Hematopoietic multipotent progenitor cell treated with erythropoietin and hydrocortisone succinate and interleukin-3 and kit ligand, for 17 days (in vitro differentiated cells): ENCODE measurements at regions not wholly inside any gene's neighbourhood (a gene's known extent, or its start where the extent isn't known, plus 50 kb on each side); places are given as distances from the start of the nearest gene placed in this dataset.
"Not testable (repeated sequence)": the region's sequence is repeated elsewhere in the genome, so short reads cannot be mapped to it uniquely, and the experiment has no call there.

ENCODE experiments used
- DNase-seq: peaks from one replicate; pipeline ENCODE4 v3.0.0-alpha.2; 2015; ENCODE audit warnings: low spot score

- no peak for DNase-seq
These were observed 77.3 kb downstream of the PPCDC start for GRCh38 chr15:75100679-75101078.

DNA sequence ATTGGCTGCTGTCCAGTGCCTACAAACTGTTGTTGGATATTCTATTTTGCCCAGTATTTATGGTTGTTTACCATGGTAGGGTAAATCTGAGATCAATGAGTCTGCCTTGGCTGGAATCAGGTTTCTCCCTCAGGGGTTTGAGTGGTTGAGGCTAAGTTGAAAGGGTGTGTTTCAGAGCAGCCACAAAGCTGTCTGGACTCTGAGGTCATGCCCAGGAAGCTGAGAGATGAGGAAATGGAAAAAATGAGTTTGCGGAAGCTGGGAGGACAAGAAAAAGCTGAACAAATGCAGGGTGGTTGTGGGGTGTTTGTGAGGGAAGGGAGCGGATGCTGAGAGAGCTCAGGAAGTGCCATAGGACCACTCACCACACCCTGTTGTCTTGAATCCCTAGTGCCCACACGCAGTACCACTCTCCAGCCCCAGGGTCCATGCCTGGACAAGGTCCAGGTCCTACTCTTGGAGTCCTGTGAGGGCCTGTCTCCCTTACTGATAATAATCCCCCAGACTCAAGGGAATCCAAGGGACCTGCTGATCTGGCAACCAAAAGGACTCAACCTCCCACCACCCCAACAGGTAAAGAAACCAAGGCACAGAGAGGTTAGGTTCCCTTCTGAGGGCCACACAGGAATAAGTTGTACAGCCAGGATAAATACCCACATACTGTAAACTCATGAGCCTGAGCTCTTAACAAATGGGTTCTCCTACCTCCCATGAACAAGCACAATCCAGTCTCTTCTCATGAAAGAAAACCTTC lies 81.6 kb downstream of the PPCDC start:
- no peak for DNase-seq

DNA sequence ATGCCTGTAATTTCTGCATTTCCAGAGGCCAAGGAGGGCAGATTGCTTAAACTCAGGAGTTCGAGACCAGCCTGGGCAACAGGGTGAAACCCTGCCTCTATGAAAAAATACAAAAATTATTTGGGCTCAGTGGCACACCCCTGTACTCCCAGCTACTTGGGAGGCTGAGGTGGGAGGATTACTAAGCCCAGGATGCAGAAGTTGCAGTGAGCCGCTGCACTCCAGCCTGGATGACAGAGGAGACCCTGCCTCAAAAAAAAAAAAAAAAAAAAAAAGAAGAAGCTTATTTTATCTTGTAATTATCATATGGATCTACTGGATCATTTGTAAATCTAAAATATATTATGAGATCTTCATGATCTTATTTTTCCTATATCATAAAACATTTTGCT lies 84.1 kb downstream of the PPCDC start:
- no peak for DNase-seq

- DNase-seq: no peak
These were observed 84.8 kb downstream of the PPCDC start for GRCh38 chr15:75107908-75108838.

DNA sequence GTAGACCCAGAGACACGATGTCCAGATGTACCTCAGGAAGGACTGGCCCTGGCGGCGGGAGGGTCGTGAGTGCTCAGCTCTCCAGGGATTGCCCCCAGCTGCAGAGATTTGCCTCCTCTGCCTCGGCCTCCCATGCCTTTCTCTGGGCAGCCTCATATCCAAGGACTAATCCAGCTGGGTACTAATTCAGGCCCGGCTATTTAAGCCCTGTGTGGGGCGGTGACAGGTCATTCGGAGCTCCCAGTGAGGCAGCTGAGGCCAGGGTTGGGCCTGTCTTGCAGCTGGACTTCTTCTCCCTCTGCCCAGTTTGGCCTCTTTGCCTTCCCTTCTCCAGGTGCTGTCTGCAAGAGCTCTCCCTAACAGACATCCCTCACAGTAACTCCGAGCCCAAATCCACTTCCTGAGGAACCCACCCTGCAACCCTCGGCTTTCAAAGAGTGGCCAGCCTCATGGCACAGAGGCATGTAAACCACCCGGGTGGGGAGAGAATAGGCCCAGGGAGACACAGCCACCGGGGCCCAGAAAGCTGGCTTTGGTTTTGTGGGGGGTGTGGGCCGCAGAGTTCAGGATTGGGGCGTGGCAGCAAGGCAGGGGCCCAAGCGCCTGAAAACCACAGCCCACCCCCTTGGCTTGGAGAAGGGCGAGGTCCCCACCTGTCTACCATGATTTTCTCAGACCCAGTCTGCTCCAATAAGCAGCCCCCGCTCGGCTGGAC lies 85.8 kb downstream of the PPCDC start:
- DNase-seq: no peak

DNA sequence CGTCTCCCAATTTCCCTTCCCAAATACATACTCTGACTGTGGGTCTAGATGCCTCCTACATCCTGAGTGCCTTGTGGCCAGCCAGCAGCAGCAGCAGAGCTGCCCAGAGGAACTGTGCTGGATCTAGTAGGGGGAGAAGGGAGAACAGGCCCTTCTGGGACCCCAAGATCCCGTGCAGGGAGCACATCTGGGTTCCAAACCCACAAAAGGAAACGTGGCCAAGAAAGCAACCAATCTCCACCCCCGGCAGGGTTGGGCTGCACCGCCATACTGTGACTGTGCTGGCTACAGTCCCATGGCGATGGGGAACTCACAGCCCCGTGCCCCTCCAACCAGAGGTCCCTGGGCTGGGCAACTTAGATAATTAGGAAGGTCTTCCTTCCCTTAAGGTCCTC lies 86.3 kb downstream of the PPCDC start:
- DNase-seq: no peak

DNA sequence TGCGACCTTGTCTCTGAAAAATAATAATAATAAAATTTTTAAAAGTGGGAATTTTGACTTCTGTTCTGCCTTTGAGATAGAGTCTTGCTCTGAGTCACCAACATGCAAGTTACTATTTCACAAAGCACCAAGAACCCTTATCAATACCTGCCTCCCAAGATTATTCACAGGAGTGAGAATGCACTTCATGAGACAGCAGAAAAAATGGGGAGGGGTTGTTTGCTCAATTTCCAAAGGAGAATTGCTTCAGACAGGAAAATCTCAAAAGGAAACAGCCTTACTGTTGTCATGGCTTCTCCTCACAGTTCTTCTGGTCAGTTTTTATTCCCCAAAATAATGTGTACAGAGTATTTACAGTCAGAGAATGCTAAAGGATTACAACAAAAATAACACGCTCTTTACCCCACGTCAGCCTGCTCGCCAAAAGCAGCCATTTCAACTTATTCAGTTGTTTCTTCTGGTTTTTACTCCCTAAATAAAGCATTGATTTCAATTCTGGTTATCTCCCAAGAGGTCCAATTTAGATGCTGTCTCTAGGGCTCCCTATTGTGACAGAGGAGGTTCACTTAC lies 89.0 kb downstream of the PPCDC start:
- DNase-seq: no peak

GRCh38 chr15:75112848-75113492 lies 88.7 kb upstream of the C15orf39 start:
- DNase-seq: no peak

DNA sequence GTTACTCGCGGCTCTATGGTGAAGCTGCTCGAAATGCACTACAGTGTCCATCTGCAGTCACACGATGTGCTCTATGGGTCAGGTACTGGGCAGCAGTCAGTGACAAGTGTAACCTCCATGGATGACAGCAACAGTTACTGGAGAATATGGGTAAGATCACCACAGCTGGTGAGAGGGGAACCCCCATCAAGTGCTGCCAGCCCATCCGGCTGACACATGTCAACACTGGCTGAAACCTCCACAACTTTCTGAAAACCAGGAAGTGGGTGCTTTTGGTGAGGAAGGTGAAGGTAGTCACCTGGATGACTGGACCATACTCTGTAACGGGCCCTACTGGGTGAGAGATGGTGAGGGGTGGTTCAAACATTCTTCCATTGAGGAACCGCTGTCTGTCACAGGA lies 87.4 kb upstream of the C15orf39 start:
- no peak for DNase-seq

DNA sequence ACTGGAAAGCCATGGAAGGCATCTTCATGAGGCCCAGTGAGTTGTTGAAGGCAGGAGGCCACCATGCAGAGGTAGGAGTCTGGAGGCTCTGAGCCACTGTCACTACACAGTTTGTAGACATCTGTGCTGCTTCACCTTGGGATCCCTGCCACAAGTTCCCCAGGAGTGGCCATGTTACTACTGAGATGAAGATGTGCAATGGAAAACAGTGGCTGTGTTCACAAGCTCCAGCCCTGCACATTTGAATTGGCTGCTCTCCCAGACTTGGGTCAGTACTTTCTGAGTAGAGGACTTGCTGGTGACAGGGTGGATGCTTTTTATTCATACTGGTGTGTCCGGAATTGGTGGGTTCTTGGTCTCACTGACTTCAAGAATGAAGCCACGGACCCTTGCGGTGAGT lies 86.9 kb upstream of the C15orf39 start:
- DNase-seq: no peak

DNA sequence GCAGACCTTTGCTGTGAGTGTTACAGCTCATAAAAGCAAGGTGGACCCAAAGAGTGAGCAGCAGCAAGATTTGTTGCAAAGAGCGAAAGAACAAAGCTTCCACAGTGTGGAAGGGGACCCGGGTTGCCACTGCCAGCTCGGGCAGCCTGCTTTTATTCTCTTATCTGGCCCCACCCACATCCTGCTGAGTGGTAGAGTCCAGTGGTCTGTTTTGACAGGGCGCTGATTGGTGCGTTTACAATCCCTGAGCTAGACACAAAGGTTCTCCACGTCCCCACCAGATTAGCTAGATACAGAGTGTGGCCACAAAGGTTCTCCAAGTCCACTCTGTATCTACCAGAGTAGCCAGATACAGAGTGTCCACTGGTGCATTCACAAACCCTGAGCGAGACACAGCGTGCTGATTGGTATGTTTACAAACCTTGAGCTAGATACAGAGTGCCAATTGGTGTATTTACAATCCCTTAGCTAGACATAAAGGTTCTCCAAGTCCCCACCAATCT lies 86.2 kb upstream of the C15orf39 start:
- not testable (repeated sequence) for DNase-seq

DNA sequence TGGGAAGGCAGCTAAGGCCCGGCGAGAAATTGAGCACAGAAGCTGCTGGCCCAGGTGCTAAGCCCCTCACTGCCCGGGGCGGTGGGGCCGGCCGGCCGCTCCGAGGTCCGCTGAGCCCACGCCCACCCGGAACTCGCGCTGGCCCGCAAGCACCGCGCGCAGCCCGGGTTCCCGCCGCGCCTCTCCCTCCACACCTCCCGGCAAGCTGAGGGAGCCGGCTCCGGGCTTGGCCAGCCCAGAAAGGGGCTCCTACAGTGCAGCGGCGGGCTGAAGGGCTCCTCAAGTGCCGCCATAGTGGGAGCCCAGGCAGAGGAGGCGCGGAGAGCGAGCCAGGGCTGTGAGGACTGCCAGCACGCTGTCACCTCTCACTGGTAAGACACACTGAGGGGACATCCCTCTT lies 85.5 kb upstream of the C15orf39 start:
- DNase-seq: not testable (repeated sequence)

GRCh38 chr15:75117993-75118392 lies 83.7 kb upstream of the C15orf39 start:
- DNase-seq: no peak

- not testable (repeated sequence) for DNase-seq
These were observed 82.4 kb upstream of the C15orf39 start for GRCh38 chr15:75119312-75119711.

DNA sequence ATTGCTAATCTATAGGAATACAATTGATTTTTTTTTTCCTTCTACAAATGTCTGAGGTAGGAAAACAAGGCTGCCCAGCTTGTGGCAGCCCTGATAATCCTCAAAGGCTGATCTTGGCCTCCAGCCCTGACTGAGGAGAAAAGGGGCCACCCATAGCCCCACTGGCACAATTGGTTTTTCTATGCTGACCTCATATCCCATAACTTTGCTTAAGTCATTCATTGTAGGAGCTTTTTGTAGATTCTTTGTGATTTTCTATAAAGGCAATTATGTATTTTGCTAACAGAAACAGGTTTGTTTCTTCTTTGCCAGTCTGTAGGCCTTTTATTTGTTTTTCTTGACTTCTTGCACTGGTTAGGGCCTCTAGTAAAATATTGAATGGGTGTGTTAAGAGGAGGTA lies 80.2 kb upstream of the C15orf39 start:
- DNase-seq: no peak

DNA sequence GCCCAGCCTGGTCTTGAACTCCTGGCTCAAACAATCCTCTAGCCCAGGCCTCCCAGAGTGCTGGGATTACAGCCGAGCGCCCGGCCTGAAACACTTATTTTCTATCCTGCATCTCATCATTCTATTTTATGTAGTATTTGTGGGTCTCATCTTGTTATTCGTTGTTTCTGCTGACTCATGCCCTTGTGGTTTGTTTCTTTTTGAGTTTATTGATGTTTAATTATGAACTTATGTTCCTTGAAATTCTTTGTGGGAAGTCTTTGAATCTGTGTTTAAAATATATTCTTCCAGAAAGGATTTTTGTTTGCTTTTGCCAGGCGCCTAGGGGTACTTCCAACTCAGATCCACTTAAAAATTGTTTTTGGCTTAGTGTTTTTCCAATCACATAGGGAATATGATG lies 78.3 kb upstream of the C15orf39 start:
- peak; percentile 45 for DNase-seq

DNA sequence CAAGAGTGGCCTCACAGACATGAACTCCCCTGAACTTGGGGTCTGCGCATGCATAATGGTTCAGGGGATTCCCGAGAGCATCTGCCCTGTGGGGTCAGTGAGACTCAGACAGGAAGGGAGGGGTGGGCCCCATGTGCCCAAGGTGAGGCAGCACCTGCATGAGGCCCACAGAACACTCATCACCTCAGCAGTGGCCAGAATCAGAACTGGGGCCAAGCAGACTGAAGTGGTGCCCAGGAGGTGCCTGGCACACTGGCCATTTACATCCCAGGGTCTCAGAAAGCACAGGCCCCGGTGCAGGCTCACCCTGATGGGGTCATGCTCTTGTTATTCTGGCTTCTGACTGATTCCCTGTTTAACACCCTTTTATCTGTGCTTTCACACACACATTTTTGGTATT lies 77.4 kb upstream of the C15orf39 start:
- DNase-seq: not testable (repeated sequence)

DNA sequence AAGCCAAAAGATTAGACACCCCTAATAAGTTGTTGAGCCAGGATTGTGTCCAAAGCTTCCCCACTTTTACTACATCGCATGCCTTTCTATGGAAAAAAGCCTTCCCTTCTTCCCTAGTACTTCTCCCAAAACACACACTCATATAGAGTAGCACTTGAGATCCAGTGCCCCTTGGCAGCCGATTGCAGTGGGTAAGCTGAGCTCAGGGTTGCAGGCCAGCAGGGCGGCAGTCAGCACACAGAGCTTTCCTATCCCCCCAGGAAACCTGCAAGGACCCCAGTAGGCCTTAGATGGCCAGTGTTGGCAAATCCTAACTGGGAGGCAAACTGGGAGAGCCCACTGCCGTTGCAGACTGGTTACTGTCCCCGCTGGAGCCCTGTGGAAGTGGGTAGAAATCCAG lies 75.7 kb upstream of the C15orf39 start:
- no peak for DNase-seq

- no peak for DNase-seq
These were observed 74.7 kb upstream of the C15orf39 start for GRCh38 chr15:75126864-75127580.

DNA sequence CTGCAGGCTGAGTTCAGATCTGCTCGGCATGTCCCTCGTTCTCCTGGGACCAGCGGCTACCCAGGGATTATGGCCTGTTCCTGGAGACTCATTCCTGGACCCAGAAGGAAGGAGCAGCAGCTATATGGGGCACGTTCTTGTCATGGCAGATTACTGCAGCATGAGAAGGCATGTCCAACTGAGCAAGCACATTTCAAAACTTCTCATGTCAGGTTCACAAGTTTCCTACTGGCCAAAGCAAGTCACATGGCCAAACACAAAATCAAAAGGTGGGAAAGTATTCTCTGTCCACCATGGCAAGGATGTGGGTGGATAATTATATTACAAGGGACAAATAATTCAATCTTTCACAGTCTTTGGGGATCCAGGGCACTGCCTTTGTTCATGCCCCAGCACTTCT lies 71.9 kb upstream of the C15orf39 start:
- no peak for DNase-seq

DNA sequence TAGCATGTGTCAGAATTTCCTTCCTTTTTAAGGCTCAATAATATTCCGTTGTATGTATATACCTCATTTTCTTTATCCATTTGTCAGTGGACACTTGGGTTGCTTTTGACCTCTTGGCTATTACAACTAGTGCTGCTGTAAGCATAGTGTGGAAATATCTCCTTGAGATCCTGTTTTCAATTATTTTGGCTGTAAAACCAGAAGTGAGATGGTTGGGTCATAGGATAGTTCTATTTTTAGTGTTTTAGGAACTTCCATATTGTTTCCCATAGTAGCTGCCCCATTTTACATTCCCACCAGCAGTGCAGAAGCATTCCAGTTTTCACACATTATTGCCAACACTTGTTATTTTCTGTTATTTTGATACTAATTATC lies 70.4 kb upstream of the C15orf39 start:
- no peak for DNase-seq
